Activated CD4-positive, alpha-beta T cell treated with anti-CD3 and anti-CD28 coated beads, Interleukin-2, amount 50 U/mL, for 4 hours (primary cell): ENCODE measurements at regions not wholly inside any gene's neighbourhood (a gene's known extent, or its start where the extent isn't known, plus 50 kb on each side); places are given as distances from the start of the nearest gene placed in this dataset.

Source experiments
- DNase-seq, 2 experiments: peaks; one replicate each; pipeline ENCODE4 v3.0.0-alpha.2; 2020

DNA sequence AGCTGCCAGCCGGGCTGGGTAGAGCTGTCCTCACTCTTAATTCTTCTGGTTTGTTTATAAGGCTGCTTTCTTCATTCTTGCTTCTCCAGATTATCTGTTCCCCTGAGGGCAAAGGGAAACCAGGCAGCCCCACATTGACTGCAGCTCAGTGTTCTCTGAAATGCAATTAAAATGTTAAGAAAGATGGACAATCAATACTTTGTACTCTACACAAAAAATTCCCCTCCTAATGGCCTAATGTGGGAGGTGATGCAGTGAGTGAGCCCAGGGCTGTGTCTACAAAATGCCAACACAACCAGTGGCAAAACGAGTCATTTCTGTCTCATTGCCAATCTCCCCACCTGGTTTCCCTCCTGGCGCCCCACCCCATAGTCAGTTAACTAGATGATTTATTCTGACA lies 541.7 kb upstream of the RAB6C start:
- DNase-seq, result no peak

DNA sequence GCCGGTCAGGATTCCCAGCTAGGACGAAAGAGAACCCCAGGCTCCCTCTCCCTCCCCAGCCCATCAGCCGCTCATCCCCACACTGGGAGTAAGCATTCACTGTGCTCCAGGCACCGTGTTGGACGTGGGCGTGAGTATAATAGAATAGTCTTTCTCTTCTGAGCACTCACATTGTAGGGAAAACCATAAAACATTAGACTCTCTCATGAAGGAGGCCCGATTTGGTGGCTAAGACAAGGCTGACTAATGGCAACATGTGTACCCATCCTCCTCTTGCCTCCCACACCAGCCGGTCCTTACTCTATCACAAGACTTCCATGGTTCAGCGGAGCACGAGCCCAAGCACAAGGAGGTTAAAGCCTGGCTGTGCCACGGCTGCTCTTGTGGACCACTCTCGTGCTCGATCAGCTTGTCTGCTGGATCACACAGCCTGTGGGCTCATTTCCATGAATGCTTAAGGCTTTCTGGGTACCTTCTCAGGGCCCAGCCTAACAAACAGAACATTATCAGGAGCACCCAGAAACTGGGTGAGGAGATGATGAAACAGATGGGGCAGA lies 540.9 kb upstream of the RAB6C start:
- DNase-seq, result no peak

- no peak for DNase-seq
Measured at GRCh38 chr2:129439406-129440302, 539.8 kb upstream of the RAB6C start.

DNA sequence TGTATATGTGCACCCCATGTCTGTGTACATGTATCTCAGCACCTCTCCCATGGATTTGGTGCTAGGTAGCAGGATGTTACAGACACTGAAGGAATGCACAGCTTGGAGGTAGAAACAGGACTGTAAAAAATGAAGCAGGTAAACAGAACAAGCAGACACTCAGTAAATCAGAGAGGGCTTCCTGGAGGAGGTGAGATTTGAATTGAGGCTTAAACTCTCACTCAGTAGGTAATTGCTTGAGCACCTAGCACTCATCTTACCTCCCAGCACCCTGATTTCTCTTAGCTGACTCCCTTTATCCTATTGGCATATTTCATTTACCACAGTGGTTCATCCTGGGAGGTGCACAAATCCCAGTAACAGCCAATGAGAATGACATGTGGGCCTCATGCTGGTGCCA lies 537.9 kb upstream of the RAB6C start:
- DNase-seq, result no peak

DNA sequence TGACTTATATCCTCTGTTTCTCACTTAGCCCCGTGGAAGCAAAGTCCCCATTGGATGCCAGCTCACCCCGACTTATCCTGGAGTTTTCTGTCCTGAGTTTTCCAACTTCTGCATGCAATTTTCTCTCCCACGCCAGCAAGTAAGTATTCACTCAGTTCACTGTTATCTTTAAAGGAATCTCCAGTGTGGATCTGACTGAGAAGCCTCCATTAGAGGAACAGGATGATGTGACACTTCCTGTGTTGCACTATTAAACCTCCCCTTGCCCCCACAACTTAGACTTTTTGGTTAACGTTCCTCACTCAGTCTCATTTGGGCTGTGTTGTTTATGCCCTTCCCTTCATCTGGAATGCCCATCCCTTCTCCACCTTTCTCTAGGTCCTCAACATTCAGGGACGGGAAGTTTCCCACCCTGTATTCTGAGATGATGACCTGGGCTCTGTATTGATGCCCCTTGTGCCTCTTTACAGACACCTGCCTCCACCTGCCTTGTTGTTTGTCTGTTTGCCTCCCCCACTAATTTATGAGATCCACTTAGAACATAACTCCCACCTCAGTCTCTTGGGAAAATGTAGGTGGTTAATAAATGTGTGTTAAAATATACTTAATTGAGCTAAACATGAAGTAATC lies 536.1 kb upstream of the RAB6C start:
- DNase-seq, result no peak

DNA sequence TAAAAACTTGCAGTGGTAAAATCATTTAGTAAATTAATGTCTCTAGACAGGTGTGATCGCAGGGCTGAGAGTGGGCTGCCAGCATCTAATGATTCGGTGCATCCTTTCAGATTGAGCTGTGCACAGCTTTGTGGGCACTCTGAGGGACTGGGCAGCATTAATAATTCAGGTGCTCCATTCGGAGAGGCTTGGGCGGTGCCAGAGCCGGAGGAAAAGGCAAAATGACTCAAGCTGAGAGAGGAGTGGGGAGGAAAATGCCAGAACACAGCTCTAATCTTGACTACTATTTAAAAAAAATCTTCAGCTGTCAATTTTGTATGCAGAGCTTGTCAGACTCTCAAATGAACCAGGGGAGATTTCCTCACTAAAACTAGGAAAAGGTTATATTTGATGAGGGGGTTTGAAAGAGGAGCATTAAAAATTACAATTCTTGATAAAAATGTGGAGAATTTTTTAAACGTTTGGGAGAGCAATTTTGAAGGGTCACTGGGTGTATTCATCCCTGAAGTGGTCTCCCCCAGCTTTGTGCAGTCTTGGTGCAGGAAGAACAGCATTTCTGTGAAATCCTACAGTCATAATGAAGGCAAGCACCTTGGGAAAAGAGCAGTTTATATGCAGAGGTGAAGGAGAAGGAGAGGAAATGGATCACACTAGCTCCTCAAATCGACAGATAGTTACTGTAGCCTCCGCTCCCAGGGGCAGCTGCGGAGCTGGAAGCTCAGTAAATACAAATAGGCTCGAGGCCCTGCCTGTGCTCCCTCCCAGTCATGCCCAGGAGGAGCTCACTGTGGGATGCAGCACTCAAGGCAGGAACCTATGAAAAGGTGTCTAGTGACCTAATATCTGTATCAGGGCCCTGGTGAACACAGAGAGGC lies 535.4 kb upstream of the RAB6C start:
- no peak for DNase-seq

- no peak for DNase-seq
Measured at GRCh38 chr2:129444751-129445150, 534.7 kb upstream of the RAB6C start.

- DNase-seq, result no peak
Measured at GRCh38 chr2:129456691-129457090, 522.8 kb upstream of the RAB6C start.

- DNase-seq, result no peak
Measured at GRCh38 chr2:129457277-129457818, 522.1 kb upstream of the RAB6C start.

GRCh38 chr2:129458006-129458405 lies 521.5 kb upstream of the RAB6C start:
- DNase-seq, result no peak

DNA sequence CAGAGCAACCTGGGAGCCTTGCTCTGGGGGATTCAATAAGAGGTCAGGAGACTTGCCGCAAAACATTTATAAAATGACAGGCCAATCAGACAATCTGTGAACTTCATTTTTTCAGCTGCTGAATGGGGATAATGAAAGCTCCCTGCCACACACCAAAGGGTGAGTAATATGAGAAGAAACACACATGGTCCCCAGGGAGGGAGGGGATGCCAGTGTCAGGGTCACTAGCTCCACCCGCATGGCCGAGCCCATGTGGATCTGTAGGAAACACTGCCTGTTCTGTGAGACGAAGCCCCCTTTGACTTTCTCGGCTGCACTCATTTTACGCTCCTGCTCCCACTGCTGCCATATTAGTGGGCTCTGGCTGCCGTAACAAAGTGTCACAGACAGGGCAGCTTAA lies 521.0 kb upstream of the RAB6C start:
- no peak for DNase-seq

GRCh38 chr2:129459200-129459876 lies 520.1 kb upstream of the RAB6C start:
- DNase-seq, result no peak

- no peak for DNase-seq
Measured at GRCh38 chr2:129459881-129460280, 519.6 kb upstream of the RAB6C start.

- no peak for DNase-seq
Measured at GRCh38 chr2:129460299-129461198, 518.9 kb upstream of the RAB6C start.

DNA sequence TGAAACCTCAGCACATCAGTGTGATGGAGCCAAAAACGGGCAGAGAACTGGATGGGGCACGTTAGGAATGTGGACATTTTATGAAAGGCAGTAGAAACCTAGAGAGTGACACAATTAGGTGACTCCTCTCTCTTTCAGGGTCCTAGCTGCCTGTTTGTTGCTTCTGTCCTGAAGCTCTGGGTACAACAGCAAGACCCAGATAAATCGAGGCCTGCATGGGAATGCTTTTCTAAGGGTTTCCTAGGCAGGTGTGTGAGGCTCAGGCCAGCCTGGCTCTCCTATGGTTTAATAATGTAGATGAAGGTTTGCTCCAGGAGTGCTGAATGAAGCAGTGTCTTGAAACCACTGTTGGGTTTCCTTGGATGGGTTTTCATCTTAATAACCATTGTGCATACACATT lies 517.1 kb upstream of the RAB6C start:
- no peak for DNase-seq

- DNase-seq, result no peak
Measured at GRCh38 chr2:129462967-129463366, 516.5 kb upstream of the RAB6C start.

GRCh38 chr2:129464036-129464435 lies 515.4 kb upstream of the RAB6C start:
- DNase-seq, result no peak

DNA sequence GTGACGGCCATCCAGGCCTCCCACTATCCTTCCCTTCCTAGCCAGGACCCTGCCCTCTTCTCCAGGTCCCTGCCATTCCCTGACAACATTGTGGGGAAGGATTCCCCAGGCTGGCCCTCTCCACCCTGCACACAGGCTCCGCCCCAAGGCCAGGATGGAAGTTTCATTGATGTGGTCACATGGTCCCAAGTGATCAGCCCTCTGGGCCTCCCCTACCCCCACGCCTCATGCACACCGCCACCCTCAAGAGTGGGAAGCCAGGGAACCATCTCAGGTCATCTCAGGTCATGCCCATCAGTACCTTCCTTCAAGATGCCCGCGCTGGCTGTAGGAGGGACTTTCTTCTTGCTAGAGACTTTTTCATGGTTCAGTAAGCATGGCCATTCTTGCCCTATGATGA lies 514.8 kb upstream of the RAB6C start:
- DNase-seq, result no peak

GRCh38 chr2:129465045-129465444 lies 514.4 kb upstream of the RAB6C start:
- no peak for DNase-seq

DNA sequence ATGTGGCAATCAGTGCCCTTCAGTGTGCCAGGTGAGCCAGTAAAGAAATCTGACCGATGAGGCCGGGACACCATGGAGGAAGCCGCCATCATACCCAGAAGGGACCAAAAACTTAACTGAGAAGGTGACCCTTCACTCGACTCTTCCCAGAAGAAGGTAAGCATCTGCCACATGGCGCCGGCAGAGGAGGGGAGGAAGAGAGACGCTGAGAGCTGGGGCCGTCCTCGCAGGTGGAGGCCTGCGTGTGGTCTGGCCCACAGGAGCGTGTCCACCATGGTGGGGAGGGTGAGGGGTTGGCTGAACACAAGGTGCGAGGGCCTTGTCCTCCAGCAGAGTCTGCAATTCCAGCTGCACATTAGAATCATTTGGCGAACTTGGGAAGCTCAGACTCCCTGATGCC lies 513.1 kb upstream of the RAB6C start:
- DNase-seq, result no peak
